ENCODE measurements at regions not wholly inside any gene's neighbourhood (a gene's known extent, or its start where the extent isn't known, plus 50 kb on each side); places are given as distances from the start of the nearest gene placed in this dataset.
"Not testable (repeated sequence)": the region's sequence is repeated elsewhere in the genome, so short reads cannot be mapped to it uniquely, and the experiment has no call there.

- H3K27ac ChIP-seq (ENCODE audit: low read length), result no peak overlapping the region
- H3K4me3 ChIP-seq (ENCODE audit: low read depth in 1 of 2, low read length in 2 of 2), result no peak overlapping the region
- no peaks in the 10 kb centered on the region for H3K9me3 ChIP-seq (ENCODE audit: control insufficient read depth in 1 of 2, low read length in 2 of 2)
- no peaks in the 10 kb centered on the region for H3K27me3 ChIP-seq (ENCODE audit: low read depth, low read length)
- no peaks in the 10 kb centered on the region for H3K36me3 ChIP-seq (ENCODE audit: control insufficient read depth in 1 of 2, insufficient read depth in 2 of 2, low read length in 2 of 2)
- H3K4me1 ChIP-seq (ENCODE audit: control insufficient read depth in 1 of 2, insufficient read depth in 2 of 2, low read length in 2 of 2), result no peaks in the 10 kb centered on the region
Observed at GRCh38 chr4:129822701-129823100, 726.7 kb downstream of the C4orf33 start.

- Histone ChIP-seq H3K36me3 (ENCODE audit: control insufficient read depth in 1 of 2, insufficient read depth in 2 of 2, low read length in 2 of 2) (no peaks in the 10 kb centered on the region), H3K9me3 (ENCODE audit: control insufficient read depth in 1 of 2, low read length in 2 of 2) (no peaks in the 10 kb centered on the region), H3K27me3 (ENCODE audit: low read depth, low read length) (no peaks in the 10 kb centered on the region), H3K4me1 (ENCODE audit: control insufficient read depth in 1 of 2, insufficient read depth in 2 of 2, low read length in 2 of 2) (no peaks in the 10 kb centered on the region), H3K27ac (ENCODE audit: low read length) (no peak overlapping the region), H3K4me3 (ENCODE audit: low read depth in 1 of 2, low read length in 2 of 2) (no peak overlapping the region)
Observed at GRCh38 chr4:129823105-129823504, 727.2 kb downstream of the C4orf33 start.

GRCh38 chr4:129829373-129829772, 733.4 kb downstream of the C4orf33 start:
- H3K4me1 ChIP-seq (ENCODE audit: control insufficient read depth in 1 of 2, insufficient read depth in 2 of 2, low read length in 2 of 2), result no peaks in the 10 kb centered on the region
- no peaks in the 10 kb centered on the region for H3K9me3 ChIP-seq (ENCODE audit: control insufficient read depth in 1 of 2, low read length in 2 of 2)
- no peaks in the 10 kb centered on the region for H3K27me3 ChIP-seq (ENCODE audit: low read depth, low read length)
- H3K36me3 ChIP-seq (ENCODE audit: control insufficient read depth in 1 of 2, insufficient read depth in 2 of 2, low read length in 2 of 2), result no peaks in the 10 kb centered on the region
- H3K27ac ChIP-seq (ENCODE audit: low read length), result no peak overlapping the region
- no peak overlapping the region for H3K4me3 ChIP-seq (ENCODE audit: low read depth in 1 of 2, low read length in 2 of 2)

- Histone ChIP-seq H3K4me3 (ENCODE audit: low read depth in 1 of 2, low read length in 2 of 2) (no peak overlapping the region), H3K27ac (ENCODE audit: low read length) (no peak overlapping the region), H3K36me3 (ENCODE audit: control insufficient read depth in 1 of 2, insufficient read depth in 2 of 2, low read length in 2 of 2) (no peaks in the 10 kb centered on the region), H3K9me3 (ENCODE audit: control insufficient read depth in 1 of 2, low read length in 2 of 2) (peaks cover 0 to 3% of the 10 kb centered on the region in 2 donors), H3K27me3 (ENCODE audit: low read depth, low read length) (no peaks in the 10 kb centered on the region), H3K4me1 (ENCODE audit: control insufficient read depth in 1 of 2, insufficient read depth in 2 of 2, low read length in 2 of 2) (no peaks in the 10 kb centered on the region)
Observed at GRCh38 chr4:129839687-129840086, 743.7 kb downstream of the C4orf33 start.

- Histone ChIP-seq H3K27me3 (ENCODE audit: low read depth, low read length) (no peaks in the 10 kb centered on the region), H3K27ac (ENCODE audit: low read length) (no peak overlapping the region), H3K4me3 (ENCODE audit: low read depth in 1 of 2, low read length in 2 of 2) (no peak overlapping the region), H3K9me3 (ENCODE audit: control insufficient read depth in 1 of 2, low read length in 2 of 2) (peaks cover 0 to 3% of the 10 kb centered on the region in 2 donors), H3K36me3 (ENCODE audit: control insufficient read depth in 1 of 2, insufficient read depth in 2 of 2, low read length in 2 of 2) (no peaks in the 10 kb centered on the region), H3K4me1 (ENCODE audit: control insufficient read depth in 1 of 2, insufficient read depth in 2 of 2, low read length in 2 of 2) (no peaks in the 10 kb centered on the region)
Observed at GRCh38 chr4:129842096-129842495, 746.1 kb downstream of the C4orf33 start.

GRCh38 chr4:129852434-129852833, 756.5 kb downstream of the C4orf33 start:
- H3K4me3 ChIP-seq (ENCODE audit: low read depth in 1 of 2, low read length in 2 of 2), result no peak overlapping the region
- H3K4me1 ChIP-seq (ENCODE audit: control insufficient read depth in 1 of 2, insufficient read depth in 2 of 2, low read length in 2 of 2), result no peaks in the 10 kb centered on the region
- no peaks in the 10 kb centered on the region for H3K36me3 ChIP-seq (ENCODE audit: control insufficient read depth in 1 of 2, insufficient read depth in 2 of 2, low read length in 2 of 2)
- H3K27me3 ChIP-seq (ENCODE audit: low read depth, low read length), result no peaks in the 10 kb centered on the region
- H3K27ac ChIP-seq (ENCODE audit: low read length), result no peak overlapping the region
- H3K9me3 ChIP-seq (ENCODE audit: control insufficient read depth in 1 of 2, low read length in 2 of 2), result no peaks in the 10 kb centered on the region

GRCh38 chr4:129853685-129854467, 757.9 kb downstream of the C4orf33 start:
- H3K27ac ChIP-seq (ENCODE audit: low read length); H3K9me3 ChIP-seq (ENCODE audit: control insufficient read depth in 1 of 2, low read length in 2 of 2); H3K4me3 ChIP-seq (ENCODE audit: low read depth in 1 of 2, low read length in 2 of 2); H3K4me1 ChIP-seq (ENCODE audit: control insufficient read depth in 1 of 2, insufficient read depth in 2 of 2, low read length in 2 of 2); H3K36me3 ChIP-seq (ENCODE audit: control insufficient read depth in 1 of 2, insufficient read depth in 2 of 2, low read length in 2 of 2); H3K27me3 ChIP-seq (ENCODE audit: low read depth, low read length): not testable (repeated sequence)

- Histone ChIP-seq H3K4me1 (ENCODE audit: control insufficient read depth in 1 of 2, insufficient read depth in 2 of 2, low read length in 2 of 2) (no peaks in the 10 kb centered on the region), H3K27me3 (ENCODE audit: low read depth, low read length) (no peaks in the 10 kb centered on the region), H3K9me3 (ENCODE audit: control insufficient read depth in 1 of 2, low read length in 2 of 2) (no peaks in the 10 kb centered on the region), H3K4me3 (ENCODE audit: low read depth in 1 of 2, low read length in 2 of 2) (no peak overlapping the region), H3K36me3 (ENCODE audit: control insufficient read depth in 1 of 2, insufficient read depth in 2 of 2, low read length in 2 of 2) (no peaks in the 10 kb centered on the region), H3K27ac (ENCODE audit: low read length) (no peak overlapping the region)
Observed at GRCh38 chr4:129862461-129862860, 766.5 kb downstream of the C4orf33 start.

- Histone ChIP-seq H3K4me1 (ENCODE audit: control insufficient read depth in 1 of 2, insufficient read depth in 2 of 2, low read length in 2 of 2) (no peaks in the 10 kb centered on the region), H3K27me3 (ENCODE audit: low read depth, low read length) (no peaks in the 10 kb centered on the region), H3K27ac (ENCODE audit: low read length) (no peak overlapping the region), H3K9me3 (ENCODE audit: control insufficient read depth in 1 of 2, low read length in 2 of 2) (no peaks in the 10 kb centered on the region), H3K36me3 (ENCODE audit: control insufficient read depth in 1 of 2, insufficient read depth in 2 of 2, low read length in 2 of 2) (no peaks in the 10 kb centered on the region), H3K4me3 (ENCODE audit: low read depth in 1 of 2, low read length in 2 of 2) (no peak overlapping the region)
Observed at GRCh38 chr4:129863206-129863605, 767.3 kb downstream of the C4orf33 start.

- Histone ChIP-seq H3K9me3 (ENCODE audit: control insufficient read depth in 1 of 2, low read length in 2 of 2) (peaks cover 0 to 2% of the 10 kb centered on the region in 2 donors), H3K4me3 (ENCODE audit: low read depth in 1 of 2, low read length in 2 of 2) (no peak overlapping the region), H3K27ac (ENCODE audit: low read length) (no peak overlapping the region), H3K4me1 (ENCODE audit: control insufficient read depth in 1 of 2, insufficient read depth in 2 of 2, low read length in 2 of 2) (no peaks in the 10 kb centered on the region), H3K36me3 (ENCODE audit: control insufficient read depth in 1 of 2, insufficient read depth in 2 of 2, low read length in 2 of 2) (no peaks in the 10 kb centered on the region), H3K27me3 (ENCODE audit: low read depth, low read length) (no peaks in the 10 kb centered on the region)
Observed at GRCh38 chr4:129883996-129884395, 788.0 kb downstream of the C4orf33 start.

GRCh38 chr4:129897111-129897510, 801.2 kb downstream of the C4orf33 start:
- Histone ChIP-seq H3K27ac (ENCODE audit: low read length) (no peak overlapping the region), H3K4me3 (ENCODE audit: low read depth in 1 of 2, low read length in 2 of 2) (no peak overlapping the region), H3K27me3 (ENCODE audit: low read depth, low read length) (no peaks in the 10 kb centered on the region), H3K4me1 (ENCODE audit: control insufficient read depth in 1 of 2, insufficient read depth in 2 of 2, low read length in 2 of 2) (no peaks in the 10 kb centered on the region), H3K36me3 (ENCODE audit: control insufficient read depth in 1 of 2, insufficient read depth in 2 of 2, low read length in 2 of 2) (no peaks in the 10 kb centered on the region), H3K9me3 (ENCODE audit: control insufficient read depth in 1 of 2, low read length in 2 of 2) (no peaks in the 10 kb centered on the region)

GRCh38 chr4:129899849-129900248, 803.9 kb downstream of the C4orf33 start:
- no peaks in the 10 kb centered on the region for H3K4me1 ChIP-seq (ENCODE audit: control insufficient read depth in 1 of 2, insufficient read depth in 2 of 2, low read length in 2 of 2)
- no peaks in the 10 kb centered on the region for H3K9me3 ChIP-seq (ENCODE audit: control insufficient read depth in 1 of 2, low read length in 2 of 2)
- no peaks in the 10 kb centered on the region for H3K36me3 ChIP-seq (ENCODE audit: control insufficient read depth in 1 of 2, insufficient read depth in 2 of 2, low read length in 2 of 2)
- no peak overlapping the region for H3K4me3 ChIP-seq (ENCODE audit: low read depth in 1 of 2, low read length in 2 of 2)
- no peaks in the 10 kb centered on the region for H3K27me3 ChIP-seq (ENCODE audit: low read depth, low read length)
- no peak overlapping the region for H3K27ac ChIP-seq (ENCODE audit: low read length)
